NCI-H128 (cell line): ENCODE measurements at regions not wholly inside any gene's neighbourhood (a gene's known extent, or its start where the extent isn't known, plus 50 kb on each side); places are given as distances from the start of the nearest gene placed in this dataset.

Source experiments
- DNase-seq: peaks from one replicate; lab custom pipeline; 2025; ENCODE audit not compliant: unreplicated experiment; lab: John Stamatoyannopoulos, UW

DNA sequence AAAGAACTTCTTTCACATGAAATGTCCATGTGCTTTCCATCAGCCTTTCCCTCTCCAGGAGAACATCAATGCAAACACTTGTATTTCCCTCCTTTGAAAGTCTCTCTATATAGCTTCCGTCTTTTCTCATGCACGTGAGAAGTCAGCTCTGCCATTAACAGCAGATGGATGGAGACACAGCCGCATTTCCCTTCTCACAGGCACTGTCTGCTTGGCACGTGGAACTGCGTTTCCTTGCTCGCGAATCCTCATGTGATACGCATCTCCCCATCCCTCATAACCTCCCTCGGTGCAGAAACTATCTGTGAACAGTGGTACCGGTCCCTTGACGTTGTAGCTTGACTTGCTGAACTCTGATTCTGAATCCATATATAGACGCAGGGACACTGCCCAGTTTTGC is 717.0 kb upstream of the RBFOX1 start:
- DNase-seq, result no peak

DNA sequence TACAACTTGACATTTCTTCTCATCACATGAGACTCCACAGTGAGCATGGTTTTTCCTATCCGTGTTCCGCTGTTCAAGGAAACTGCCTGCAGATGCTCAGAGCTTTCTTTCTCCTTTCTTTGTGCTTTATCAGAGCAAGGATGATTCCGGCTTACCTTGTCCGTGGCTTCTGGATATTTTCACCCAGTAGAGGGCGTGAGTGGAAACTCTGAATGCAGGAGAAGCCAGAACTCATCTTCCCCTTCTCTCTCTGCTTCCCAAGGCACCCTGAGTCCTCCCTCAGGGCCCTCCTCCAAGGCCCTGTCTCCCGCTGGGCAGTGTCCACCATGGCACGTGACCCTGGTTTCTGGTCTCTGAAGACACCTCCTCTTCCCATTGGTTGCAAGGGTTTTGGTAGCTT is 721.1 kb upstream of the RBFOX1 start:
- DNase-seq, result no peak

DNA sequence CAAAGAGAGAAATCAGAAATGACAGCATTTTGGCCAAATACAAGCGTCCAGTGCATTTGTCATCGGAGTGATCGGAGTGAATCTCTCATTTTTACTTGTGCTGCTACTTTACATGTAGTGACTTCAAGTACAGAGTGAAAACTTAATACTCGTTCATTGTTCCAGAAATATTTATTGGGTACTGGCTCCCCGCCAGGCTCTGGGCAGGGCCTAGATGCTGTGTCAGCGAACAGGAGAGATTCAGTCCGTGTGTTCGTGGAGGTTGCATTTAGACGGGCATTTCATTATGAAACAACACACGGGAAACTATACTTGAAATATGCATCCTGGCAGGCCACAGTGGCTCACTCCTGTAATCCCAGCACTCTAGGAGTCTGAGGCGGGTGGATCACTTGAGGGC is 727.2 kb upstream of the RBFOX1 start:
- DNase-seq, result no peak

DNA sequence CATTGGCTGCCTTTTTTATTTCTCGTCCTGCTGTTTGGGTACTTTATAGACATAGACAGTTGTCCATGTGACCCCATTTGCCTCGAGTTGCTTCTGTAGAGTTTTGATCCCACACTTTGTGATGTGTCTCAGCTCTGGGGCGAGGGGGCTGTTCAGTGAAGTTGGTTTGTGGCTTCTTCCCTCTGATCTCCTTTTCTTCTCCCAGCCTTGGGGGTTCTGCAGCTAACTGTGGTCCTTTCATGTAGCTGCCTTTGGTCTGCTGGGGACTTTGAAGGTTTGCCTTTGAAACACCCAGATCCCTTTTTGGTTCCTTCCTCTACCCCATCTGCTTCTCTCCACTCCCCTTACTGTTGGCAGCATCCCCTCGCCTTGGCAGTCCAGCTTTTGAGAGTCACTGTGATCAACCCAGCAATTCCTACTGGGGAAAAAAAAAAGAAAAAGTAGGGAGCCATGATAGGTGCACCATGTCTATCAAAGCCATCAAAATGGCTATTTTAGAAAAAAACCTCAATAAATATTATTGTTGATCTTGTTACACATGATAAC is 728.8 kb upstream of the RBFOX1 start:
- DNase-seq, result no peak

DNA sequence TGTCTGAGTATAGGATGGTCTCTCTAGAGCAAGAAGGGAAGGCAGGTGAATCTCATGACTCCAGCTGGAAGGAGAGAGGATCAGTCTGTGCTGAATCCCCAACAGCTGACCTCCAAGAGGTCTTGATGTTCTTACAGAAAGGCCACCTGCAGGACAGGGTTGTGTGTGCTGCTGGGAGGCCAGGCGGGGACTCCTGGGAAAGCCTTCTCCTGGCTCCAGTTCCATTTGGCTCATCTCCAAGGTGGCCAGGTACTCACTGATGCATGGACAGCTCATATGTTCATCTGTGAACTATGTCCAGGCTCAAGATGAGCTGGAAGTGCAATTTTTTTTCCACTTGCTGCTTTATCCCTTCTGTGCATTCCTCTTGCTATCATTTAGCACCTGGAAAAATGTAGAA is 730.2 kb upstream of the RBFOX1 start:
- no peak for DNase-seq

DNA sequence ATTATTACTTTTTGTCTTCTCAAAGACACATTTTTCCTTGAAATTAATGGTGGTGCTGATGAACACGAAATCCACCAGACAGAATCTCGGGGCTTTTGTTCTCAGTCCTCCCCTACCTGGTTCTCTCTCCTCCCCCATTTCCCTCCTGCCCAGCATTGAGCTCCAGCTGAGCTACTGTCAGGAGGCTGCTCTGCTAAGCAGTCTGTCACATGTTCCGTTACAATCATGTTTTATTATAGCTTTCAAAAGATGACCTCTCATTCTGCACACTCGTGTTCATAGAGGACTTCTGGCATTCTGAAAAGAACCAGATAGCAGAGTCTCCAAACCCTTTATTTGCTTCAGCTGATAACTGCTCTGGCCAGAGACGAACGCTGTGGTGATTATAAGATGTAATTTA is 732.5 kb upstream of the RBFOX1 start:
- no peak for DNase-seq

DNA sequence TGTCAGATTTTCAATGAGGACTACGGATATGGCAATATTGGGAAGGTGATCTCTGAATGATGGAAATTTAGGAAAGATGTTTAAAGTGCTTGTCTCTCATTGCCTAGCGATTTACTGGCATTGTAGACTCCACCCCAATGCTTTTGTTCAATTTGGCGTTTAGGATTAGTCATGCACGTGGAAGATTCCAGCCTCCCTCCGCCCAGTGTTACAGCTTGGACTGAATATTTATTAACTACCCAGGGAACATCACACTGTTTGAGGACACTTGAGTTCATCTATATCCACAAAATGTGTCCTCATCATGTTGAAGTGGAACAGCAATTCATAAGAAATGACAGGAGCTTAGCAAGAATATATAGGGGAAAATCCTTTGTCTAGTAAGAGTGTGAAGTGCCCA is 738.8 kb upstream of the RBFOX1 start:
- DNase-seq, result no peak

DNA sequence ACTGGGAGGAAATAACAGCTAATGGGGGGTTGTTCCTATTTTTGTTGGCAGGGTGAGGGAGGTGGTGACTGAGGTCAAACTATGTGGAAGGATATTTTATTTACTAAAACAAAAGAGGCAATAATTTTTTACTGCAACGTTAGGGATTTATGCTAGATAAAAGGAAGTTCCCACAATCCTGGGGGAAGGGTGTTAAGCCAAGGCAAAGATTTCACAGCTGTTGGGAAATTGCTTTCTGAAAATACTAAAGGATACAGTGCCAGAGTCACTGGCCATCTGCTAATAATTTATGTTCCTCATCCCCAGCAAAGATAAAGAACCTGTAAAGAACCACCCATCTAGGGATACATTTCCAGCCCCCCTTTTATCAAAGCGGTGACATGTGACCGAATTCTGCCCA is 756.0 kb upstream of the RBFOX1 start:
- no peak for DNase-seq

DNA sequence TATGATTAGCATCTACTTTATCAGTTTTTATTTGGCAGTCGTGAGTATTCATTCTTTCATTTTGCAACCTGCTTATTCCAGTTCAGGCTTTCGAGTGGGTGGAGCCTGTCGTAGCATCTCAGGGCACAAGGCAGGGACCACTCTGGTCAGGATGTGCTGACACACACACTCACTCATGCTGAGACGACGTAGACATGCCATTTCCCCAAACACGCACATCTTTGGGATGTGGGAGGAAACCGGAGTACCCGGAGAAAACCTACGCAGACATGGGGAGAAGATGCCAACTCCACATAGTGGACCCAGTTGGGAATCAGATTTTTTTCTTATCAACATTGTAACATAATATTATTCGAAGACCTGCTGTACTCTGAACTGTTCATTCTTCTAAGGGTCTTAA is 756.5 kb upstream of the RBFOX1 start:
- DNase-seq, result no peak

DNA sequence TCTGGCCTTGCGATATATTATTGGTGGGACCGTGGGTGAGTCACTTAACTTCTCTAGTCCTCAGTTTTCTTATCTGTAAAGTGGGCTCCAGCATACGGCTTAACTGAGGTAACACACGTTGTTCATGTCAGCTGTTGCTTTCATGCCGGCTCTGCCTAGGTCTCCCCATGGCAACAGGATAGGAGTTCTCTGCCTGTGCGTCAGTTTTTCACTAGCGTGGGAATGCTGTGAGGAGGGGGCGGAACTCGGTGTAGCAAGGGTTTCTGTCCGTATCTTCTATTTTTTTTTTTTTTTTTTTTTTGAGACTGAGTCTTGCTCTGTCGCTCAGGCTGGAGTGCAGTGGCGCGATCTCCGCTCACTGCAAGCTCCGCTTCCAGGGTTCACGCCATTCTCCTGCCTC is 758.5 kb upstream of the RBFOX1 start:
- no peak for DNase-seq

DNA sequence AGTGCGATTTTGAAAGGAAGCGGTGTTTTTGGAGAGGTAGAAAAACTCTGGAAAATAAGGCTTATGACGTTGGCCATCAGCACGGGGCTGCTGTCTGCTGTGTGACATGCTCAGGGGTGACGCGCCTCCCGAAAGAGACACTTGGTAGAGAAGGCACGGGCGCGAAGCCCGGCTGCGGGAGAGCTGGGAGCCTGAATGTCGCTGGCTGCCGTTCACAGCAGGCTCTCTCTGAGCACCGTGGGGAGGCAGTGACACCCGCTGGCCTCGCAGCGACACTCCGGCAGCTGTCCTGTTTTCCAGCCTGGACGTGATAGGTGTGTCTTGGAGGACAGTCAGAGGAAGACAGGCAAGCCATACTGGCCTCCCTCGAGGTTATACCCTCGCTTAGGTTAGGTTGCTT is 759.1 kb upstream of the RBFOX1 start:
- DNase-seq, result no peak

DNA sequence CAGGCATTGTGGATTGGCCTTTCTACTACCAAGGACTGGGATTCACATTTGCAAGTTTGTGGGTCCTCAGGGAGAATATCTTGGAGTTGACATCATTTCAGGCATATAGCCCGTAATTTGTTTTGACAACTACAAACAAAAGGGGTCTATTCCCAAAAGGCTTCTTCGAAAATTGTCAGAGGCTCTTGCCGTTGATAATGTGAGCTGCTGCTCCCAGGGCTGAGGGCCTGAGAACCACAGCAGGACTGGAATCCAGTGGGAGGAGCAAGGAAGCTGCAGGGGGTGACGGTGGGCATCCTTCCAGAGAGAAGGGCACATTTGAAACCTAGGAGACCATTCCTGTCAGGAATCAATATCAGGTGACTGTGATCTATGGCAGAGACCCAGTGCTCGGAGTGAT is 761.6 kb upstream of the RBFOX1 start:
- no peak for DNase-seq

DNA sequence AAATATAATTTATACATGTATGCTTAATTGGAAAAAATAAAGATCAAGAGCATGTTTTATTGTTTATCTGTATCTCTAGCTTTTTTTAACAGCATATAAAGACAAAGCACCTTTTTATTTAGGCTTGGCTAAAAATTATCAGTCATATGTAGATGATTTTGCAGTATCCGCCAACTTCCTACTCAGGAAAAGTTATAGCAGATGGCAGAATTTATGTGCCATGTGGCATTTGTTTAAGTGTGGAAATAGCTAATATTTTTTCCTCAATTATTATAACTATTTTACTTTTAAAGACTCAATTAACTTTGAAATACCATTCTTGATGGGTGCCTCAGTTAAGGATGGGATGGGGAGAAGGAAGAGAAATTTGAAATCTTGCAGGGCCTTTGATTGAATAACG is 762.1 kb upstream of the RBFOX1 start:
- DNase-seq, result no peak

DNA sequence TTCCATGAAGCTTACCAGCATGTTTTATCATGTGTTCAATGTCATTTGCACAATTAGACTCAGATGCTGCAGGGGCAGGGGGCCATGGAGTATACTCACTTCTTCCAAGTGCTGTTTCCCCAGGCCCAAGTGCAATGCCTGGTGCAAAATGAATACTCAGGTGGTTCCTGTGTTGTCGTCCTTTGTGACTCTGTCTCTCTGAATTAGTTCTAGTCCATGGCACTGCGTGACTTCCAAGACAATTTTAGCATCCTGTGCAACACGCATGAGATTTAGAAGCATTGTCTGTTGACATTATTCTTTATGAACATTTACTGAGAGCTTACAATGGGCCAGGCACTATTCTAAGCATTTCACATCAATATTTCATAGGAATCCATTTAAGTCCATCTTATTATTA is 769.7 kb upstream of the RBFOX1 start:
- no peak for DNase-seq

DNA sequence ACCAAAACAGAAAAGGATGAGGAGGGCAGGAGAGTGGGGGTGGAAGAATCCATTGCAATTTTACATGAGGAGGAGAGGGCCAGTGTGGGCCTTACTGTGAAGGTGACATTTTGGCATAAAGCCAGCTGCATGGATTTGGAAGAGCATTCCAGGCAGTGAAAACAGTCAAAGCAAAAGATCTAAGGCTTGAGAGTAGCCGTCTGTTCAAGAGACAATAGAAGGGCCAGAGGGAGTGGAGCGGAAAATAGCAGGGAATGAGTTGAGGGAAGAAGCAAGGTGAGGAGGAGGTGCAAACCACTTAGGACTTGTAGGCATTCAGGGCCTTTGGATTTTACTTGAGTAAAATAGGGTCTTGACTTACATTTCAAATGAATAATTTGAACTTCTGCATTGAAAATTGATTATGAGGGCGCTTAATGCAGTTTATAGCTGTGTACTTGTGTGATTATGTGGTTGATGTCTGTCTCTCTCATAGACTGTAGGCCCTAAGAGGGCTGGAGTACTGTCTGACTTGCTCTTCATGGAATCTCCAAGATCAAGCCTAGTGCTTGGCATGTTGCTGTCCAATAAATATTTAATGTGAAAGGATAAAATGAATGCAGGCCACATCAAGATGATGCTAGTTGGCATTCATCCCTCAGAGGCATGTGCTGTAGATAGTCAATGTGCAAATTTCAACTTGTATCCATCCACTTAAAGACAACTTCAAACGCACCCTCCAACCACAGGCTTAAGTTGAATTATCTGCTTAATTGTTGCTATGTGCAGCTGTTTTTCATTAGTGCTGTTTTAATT is 772.1 kb upstream of the RBFOX1 start:
- no peak for DNase-seq

DNA sequence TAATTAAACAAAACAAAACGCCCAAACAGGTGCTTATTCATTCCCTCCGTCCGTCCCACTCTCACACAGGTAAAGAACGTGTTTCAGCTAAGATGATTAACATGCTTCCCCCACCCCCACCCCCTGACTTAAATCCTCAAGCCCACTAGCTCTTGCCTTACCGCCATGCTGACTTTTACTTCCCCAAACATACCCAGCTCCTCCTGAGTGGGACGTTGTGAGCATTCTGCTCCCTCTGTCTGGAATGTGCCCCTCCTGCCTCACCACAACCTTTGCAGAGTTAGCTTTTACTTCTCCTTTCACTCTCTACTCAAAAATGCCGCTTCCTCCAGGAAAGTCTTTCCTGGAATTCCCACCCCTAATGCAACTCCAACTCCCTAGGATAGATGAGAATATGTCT is 774.0 kb upstream of the RBFOX1 start:
- no peak for DNase-seq

DNA sequence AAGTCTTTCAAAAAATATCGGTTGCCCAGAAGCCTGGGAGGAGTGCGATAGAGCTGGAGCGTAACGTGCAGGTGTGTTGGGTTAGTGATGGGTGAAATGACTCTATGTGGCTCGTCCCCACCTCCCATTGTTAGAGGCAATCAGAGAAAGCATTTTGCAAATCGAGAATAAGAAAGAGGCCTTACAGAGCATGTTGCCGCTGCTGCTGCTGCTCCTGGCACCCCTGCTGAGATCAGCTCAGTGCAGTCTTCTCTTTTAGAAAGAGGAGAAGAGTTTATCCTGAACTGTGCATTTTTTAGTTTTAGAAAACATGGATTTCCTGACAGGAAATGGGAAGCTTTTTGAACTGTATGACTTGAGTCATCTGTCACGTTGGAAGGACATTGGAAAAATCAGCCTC is 774.5 kb upstream of the RBFOX1 start:
- DNase-seq, result no peak

DNA sequence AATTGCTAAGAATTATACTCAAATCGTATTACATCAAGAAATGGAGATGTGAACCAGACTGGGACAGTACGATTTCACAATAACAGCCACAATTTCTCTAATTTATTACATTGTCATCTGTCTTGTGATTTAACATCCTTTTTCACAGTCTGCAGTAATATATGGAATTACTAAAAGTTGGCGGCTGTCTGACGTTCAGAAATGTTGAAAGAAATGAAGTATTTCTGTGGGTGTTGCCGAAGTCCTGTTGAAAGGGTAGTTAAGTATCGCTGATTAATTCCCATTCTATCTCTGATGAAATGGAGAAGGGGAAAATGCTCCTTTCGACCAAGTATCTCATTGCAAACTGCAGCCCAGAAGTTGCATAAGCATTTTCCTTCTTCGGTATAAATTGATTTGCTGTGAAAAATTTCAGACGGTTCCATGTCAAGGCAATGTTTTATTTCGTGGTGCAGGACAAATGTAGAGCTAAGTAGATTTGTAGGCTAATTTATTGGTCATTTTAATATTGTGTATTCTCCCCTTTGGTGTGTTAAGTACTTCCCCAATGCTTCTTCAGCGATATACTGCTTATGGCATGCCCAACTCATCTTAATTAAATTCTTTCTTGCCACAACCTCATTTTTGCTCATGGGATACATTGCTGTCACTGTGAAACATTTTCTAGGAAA is 775.2 kb upstream of the RBFOX1 start:
- no peak for DNase-seq

DNA sequence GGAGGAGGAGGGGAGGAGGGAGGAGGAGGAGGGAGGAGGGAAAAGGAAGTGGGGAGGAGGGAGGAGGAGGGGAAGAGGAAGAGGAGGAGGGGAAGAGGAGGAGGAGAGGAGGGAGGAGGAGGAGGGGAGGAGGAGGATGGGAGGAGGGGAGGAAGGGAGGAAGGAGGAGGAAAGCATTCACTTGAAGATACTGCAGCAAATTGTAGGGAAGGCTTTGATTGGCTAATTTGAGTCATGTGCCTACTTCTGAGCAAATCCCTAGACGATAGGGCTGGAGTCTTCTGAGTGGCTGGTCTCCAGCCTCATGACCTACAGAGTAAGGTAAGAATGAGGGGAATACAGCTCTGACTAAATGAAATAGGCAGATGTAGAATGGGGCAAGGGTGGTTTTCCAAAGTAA is 783.2 kb upstream of the RBFOX1 start:
- DNase-seq, result no peak

DNA sequence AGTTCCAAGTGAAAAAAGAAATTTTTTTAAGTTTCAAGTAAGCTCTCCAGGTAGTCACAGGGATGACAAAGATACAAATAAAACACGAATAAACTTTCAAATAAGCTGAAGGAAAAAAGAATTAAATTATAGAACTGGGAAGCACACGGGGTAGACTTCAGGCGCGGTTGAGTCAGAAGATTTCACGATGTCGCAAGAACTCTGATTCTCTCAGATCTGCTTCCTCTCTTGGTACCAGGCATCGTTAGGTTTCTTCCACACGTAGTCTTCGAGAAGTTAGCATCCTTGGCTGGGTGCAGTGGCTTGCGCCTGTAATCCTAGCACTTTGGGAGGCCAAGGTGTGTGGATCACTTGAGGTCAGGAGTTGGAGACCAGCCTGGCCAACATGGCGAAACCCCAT is 784.1 kb upstream of the RBFOX1 start:
- DNase-seq, result no peak

DNA sequence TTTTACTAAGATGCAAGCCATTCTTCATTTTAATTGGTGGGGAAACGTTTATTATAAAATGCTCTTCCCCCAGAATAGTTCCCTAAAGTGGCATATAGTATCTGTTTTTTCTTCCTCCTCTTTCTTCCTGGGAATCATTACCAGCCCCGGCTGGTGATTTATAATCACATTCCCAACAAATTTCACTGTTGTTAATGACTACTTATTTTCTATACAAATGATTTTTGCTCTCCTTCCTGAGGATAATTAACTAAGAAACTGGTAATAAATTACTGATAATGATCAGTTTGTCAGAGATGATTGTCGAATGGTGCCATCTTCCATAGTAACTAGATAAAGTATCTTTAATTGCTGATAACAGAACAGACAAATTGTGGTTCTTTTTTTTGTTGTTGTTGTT is 785.5 kb upstream of the RBFOX1 start:
- DNase-seq, result no peak

DNA sequence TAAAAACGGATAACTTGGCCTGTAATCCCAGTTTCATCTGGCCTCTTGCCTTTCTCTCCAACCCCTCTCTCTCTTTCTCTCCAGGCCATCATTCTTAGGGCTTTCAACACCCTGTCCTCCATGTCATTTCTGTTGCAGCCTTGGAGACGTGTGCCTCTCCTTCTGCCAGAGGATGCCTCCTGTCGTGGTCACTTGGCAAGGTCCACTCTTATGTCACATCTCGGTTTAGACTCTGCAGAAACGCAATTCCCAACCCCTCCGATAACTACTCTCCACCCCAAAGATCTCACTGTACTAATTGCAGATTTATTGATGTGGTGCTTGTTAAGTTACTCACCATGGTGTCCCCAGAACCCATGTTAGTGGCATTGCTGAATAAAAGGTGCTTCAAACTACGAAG is 787.3 kb upstream of the RBFOX1 start:
- DNase-seq, result no peak

DNA sequence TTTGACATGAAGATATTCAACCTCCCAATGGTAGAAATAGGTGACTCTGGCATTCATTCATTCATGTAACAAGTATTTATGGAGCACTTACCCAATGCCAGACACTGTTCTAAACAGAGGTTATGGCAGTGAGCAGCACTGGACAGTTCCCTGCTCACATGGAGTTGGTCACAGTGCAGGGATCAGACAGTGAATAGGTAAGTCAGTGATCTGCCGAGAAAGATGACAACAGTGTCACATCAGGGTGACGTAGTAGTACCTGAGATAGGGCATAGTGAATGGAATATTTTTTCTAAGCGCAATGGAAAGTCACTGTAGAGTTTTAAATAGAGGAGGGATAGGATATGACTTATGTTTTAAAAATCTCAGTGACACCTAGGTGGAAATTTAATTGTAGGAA is 791.4 kb upstream of the RBFOX1 start:
- no peak for DNase-seq
